Liver (tissue), 8 donors: ENCODE measurements at regions not wholly inside any gene's neighbourhood (a gene's known extent, or its start where the extent isn't known, plus 50 kb on each side); places are given as distances from the start of the nearest gene placed in this dataset.

Experiments used
- DNase-seq: peaks from one replicate; pipeline ENCODE4 v3.0.0-alpha.2; 2017; ENCODE audit warnings: low spot score
- H3K27ac ChIP-seq, 2 donors: one replicate each; pipeline ENCODE4 v1.7.0; 2013; ENCODE audit warnings: inconsistent platforms in 2 of 2, low read length in 2 of 2, control low read depth in 1 of 2, low read depth in 1 of 2, mild to moderate bottlenecking in 1 of 2
- H3K27me3 ChIP-seq, 4 donors: one replicate each; pipeline versions ENCODE4 v1.6.1 to v1.7.0; 2013; ENCODE audit warnings: low read length in 3 of 4, inconsistent platforms in 1 of 4, mild to moderate bottlenecking in 1 of 4, moderate library complexity in 1 of 4; ENCODE audit not compliant: control insufficient read depth in 4 of 4, insufficient read depth in 4 of 4
- H3K36me3 ChIP-seq, 4 donors: one replicate each; pipeline versions ENCODE4 v1.6.1 to v1.7.0; 2013; ENCODE audit warnings: low read length in 3 of 4, mild to moderate bottlenecking in 3 of 4, low read depth in 1 of 4, moderate library complexity in 1 of 4; ENCODE audit not compliant: control insufficient read depth in 4 of 4, insufficient read depth in 3 of 4
- H3K4me1 ChIP-seq, 4 donors: one replicate each; pipeline versions ENCODE4 v1.6.1 to v1.7.0; 2013; ENCODE audit warnings: low read length in 3 of 4, mild to moderate bottlenecking in 3 of 4, moderate library complexity in 1 of 4; ENCODE audit not compliant: control insufficient read depth in 4 of 4, insufficient read depth in 4 of 4
- H3K4me3 ChIP-seq, 3 donors: one replicate each; pipeline versions ENCODE4 v1.6.1 to v1.7.0; 2013; ENCODE audit warnings: low read length in 3 of 3, control low read depth in 1 of 3, low read depth in 1 of 3, mild to moderate bottlenecking in 1 of 3
- H3K9ac ChIP-seq, 2 donors: one replicate each; pipeline ENCODE4 v1.7.0; 2013; ENCODE audit warnings: low read length in 2 of 2, mild to moderate bottlenecking in 2 of 2, moderate library complexity in 2 of 2, control low read depth in 1 of 2, low read depth in 1 of 2
- H3K9me3 ChIP-seq, 4 donors: one replicate each; pipeline versions ENCODE4 v1.6.1 to v1.7.0; 2013; ENCODE audit warnings: low read length in 3 of 4; ENCODE audit not compliant: control insufficient read depth in 4 of 4
- CTCF ChIP-seq: fragments of 150-350 bp; IDR thresholded peaks from 2 replicates; pipeline ENCODE4 v1.5.1; 2017; ENCODE audit warnings: improper control_type of control experiment, low read depth, low read length; ENCODE audit not compliant: missing input control
- FOXA1 ChIP-seq: IDR thresholded peaks from 2 replicates; pipeline ENCODE4 v1.6.1; 2016; ENCODE audit warnings: antibody characterized with exemption
- FOXA2 ChIP-seq: IDR thresholded peaks from 2 replicates; pipeline ENCODE4 v1.6.1; 2016; ENCODE audit warnings: antibody characterized with exemption
- GABPA ChIP-seq, 2 donors: IDR thresholded peaks in 1 of 2; conservative IDR thresholded peaks in 1 of 2; 2 replicates each; pipeline ENCODE4 v1.6.1; 2016; ENCODE audit warnings: antibody characterized with exemption in 2 of 2, mild to moderate bottlenecking in 1 of 2, moderate library complexity in 1 of 2
- HNF4A ChIP-seq, 2 donors: conservative IDR thresholded peaks; 2 replicates each; pipeline ENCODE4 v1.6.1; 2016; ENCODE audit warnings: antibody characterized with exemption in 2 of 2, mild to moderate bottlenecking in 2 of 2
- HNF4G ChIP-seq: IDR thresholded peaks from 2 replicates; pipeline ENCODE4 v1.6.1; 2016; ENCODE audit warnings: antibody characterized with exemption
- NR2F2 ChIP-seq: IDR thresholded peaks from 2 replicates; pipeline ENCODE4 v1.6.1; 2016; ENCODE audit warnings: antibody characterized with exemption
- RAD21 ChIP-seq, 2 donors: IDR thresholded peaks; 2 replicates each; pipeline ENCODE4 v1.6.1; 2016; ENCODE audit warnings: antibody characterized with exemption in 2 of 2, mild to moderate bottlenecking in 2 of 2
- REST ChIP-seq: IDR thresholded peaks from 2 replicates; pipeline ENCODE4 v1.6.1; 2016; ENCODE audit warnings: antibody characterized with exemption, mild to moderate bottlenecking
- SP1 ChIP-seq: IDR thresholded peaks from 2 replicates; pipeline ENCODE4 v1.6.1; 2018; ENCODE audit warnings: antibody characterized with exemption, mild to moderate bottlenecking
- TAF1 ChIP-seq: conservative IDR thresholded peaks from 2 replicates; pipeline ENCODE4 v1.6.1; 2016; ENCODE audit warnings: antibody characterized with exemption, mild to moderate bottlenecking
- WGBS: extraction: QIAGEN DNeasy Blood & Tissue Kit; methylation state at CpG from one replicate; pipeline ENCODE4 v1.1.7; 2013; 5-methylcytosine and 5-hydroxymethylcytosine counted together
- donor health status: healthy.
- donor health status: healthy.
- donor health status: healthy.
- donor health status: healthy.
- donor health status: healthy.

- TF ChIP-seq SP1, result peak; percentile 25
- no peak for TF ChIP-seq CTCF
- 29% methylated on average over 1 of the region's 1 CpG for WGBS
- Histone ChIP-seq H3K4me3 (no peak overlapping the region), H3K9ac (no peak overlapping the region), H3K27ac (no peak overlapping the region), H3K36me3 (no peaks in the 10 kb centered on the region), H3K9me3 (no peaks in the 10 kb centered on the region), H3K4me1 (no peaks in the 10 kb centered on the region), H3K27me3 (no peaks in the 10 kb centered on the region)
- DNase-seq, result no peak
Measured at GRCh38 chr15:87609474-87609873, 647.1 kb downstream of the NTRK3 start.

GRCh38 chr15:87608238-87609028, 648.1 kb downstream of the NTRK3 start:
- 72% methylated on average over 6 of the region's 6 CpGs for WGBS

GRCh38 chr15:87606971-87607370, 649.6 kb downstream of the NTRK3 start:
- TF ChIP-seq HNF4A (conservative IDR thresholded peaks at IDR 0.05) (no peak), TAF1 (no peak), RAD21 (IDR thresholded peaks at IDR 0.05) (no peak), REST (no peak)
- Histone ChIP-seq H3K36me3 (no peaks in the 10 kb centered on the region), H3K9me3 (no peaks in the 10 kb centered on the region), H3K9ac (no peak overlapping the region), H3K4me1 (no peaks in the 10 kb centered on the region), H3K4me3 (no peak overlapping the region), H3K27me3 (no peaks in the 10 kb centered on the region), H3K27ac (no peak overlapping the region)
- no peak for DNase-seq
- WGBS, result 60% methylated on average over 1 of the region's 1 CpG

More at GRCh38 chr15:87608238-87609028, 648.1 kb downstream of the NTRK3 start:
- Histone ChIP-seq H3K4me1 (no peaks in the 10 kb centered on the region), H3K27me3 (no peaks in the 10 kb centered on the region), H3K27ac (no peak overlapping the region), H3K9ac (no peak overlapping the region), H3K9me3 (no peaks in the 10 kb centered on the region), H3K4me3 (no peak overlapping the region), H3K36me3 (no peaks in the 10 kb centered on the region)
- TF ChIP-seq HNF4G, result no peak
- no peak for TF ChIP-seq GABPA (IDR thresholded peaks at IDR 0.05 in 1 of 2, conservative IDR thresholded peaks at IDR 0.05 in 1 of 2)
- no peak for TF ChIP-seq RAD21 (IDR thresholded peaks at IDR 0.05)
- no peak for TF ChIP-seq HNF4A (conservative IDR thresholded peaks at IDR 0.05)
- TF ChIP-seq NR2F2, result no peak
- TF ChIP-seq CTCF, result no peak
- TF ChIP-seq TAF1, result no peak
- TF ChIP-seq FOXA1, result no peak
- TF ChIP-seq FOXA2, result no peak
- no peak for TF ChIP-seq SP1
- DNase-seq, result no peak
